ENCODE measurements at regions not wholly inside any gene's neighbourhood (a gene's known extent, or its start where the extent isn't known, plus 50 kb on each side); places are given as distances from the start of the nearest gene placed in this dataset.
"Not testable (repeated sequence)": the region's sequence is repeated elsewhere in the genome, so short reads cannot be mapped to it uniquely, and the experiment has no call there.

DNA sequence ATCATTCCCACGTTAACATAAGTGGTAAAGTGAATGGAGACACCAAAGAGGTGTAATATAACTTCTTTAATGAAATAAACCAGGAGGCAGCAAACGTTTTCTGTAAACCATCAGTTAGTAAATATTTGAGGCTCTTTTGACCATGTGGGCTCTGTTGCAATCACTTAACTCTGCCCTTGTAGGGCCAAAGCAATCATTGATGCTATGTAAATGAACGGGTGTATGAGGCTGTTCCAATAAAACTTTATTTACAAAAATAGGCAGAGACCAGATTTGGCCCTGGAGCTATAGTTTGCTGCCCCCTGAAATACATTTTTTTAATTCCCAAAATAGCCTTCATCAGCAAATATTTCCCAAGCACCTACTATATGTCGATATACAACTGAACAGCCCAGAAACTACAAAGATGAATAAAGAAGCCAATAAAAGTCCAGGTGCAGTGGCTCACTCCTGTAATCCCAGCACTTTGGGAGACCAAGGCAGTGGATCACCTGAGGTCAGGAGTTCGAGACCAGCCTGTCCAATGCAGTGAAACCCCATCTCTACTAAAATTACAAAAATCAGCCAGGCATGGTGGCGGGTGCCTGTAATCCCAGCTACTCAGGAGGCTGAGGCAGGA is 54.3 kb upstream of the NOMO2 start:
- not testable (repeated sequence) for H3F3A ChIP-seq (replicated peaks; ENCODE audit: low read depth); ATAC-seq; H2AFZ ChIP-seq; H3K27me3 Mint-ChIP-seq (ENCODE audit: insufficient read depth, low read depth, poor library complexity); H3K4me3 Mint-ChIP-seq; H4K20me1 ChIP-seq (replicated peaks; ENCODE audit: insufficient read depth); H3K4me2 ChIP-seq; H3K27me3 ChIP-seq (ENCODE audit: insufficient read depth); H3K4me3 ChIP-seq; H3K4me1 ChIP-seq (ENCODE audit: insufficient read depth); H3K36me3 ChIP-seq (ENCODE audit: insufficient read depth); H3K79me2 ChIP-seq (replicated peaks; ENCODE audit: insufficient read depth); H3K9me3 Mint-ChIP-seq; H3K27ac ChIP-seq (ENCODE audit: low read depth); H3K9me2 ChIP-seq (ENCODE audit: insufficient read depth); H3K36me3 Mint-ChIP-seq (ENCODE audit: low read depth); DNase-seq (ENCODE audit: low spot score); H3K27ac Mint-ChIP-seq; H3K4me1 Mint-ChIP-seq

Data from GM23338 (cell line).